Skin epidermis (tissue), 12 donors: ENCODE measurements at regions not wholly inside any gene's neighbourhood (a gene's known extent, or its start where the extent isn't known, plus 50 kb on each side); places are given as distances from the start of the nearest gene placed in this dataset.
A peak's percentile ranks its signal among the peaks of the same experiment; 100 is the strongest.

Source experiments
- H3K27ac ChIP-seq, 21 experiments: fragments of 200-600 bp; sonication (generic) in 11 of 21; one replicate each; pipeline ENCODE4 v1.5.0; 2020; ENCODE audit warnings: mild to moderate bottlenecking in 3 of 21, inconsistent platforms in 2 of 21, moderate library complexity in 2 of 21
- H3K4me3 ChIP-seq, 7 experiments: fragments of 200-600 bp; sonication (generic) in 2 of 7; one replicate each; pipeline ENCODE4 v1.5.0; 2020; ENCODE audit warnings: inconsistent platforms in 2 of 7, mild to moderate bottlenecking in 2 of 7, moderate library complexity in 1 of 7

DNA sequence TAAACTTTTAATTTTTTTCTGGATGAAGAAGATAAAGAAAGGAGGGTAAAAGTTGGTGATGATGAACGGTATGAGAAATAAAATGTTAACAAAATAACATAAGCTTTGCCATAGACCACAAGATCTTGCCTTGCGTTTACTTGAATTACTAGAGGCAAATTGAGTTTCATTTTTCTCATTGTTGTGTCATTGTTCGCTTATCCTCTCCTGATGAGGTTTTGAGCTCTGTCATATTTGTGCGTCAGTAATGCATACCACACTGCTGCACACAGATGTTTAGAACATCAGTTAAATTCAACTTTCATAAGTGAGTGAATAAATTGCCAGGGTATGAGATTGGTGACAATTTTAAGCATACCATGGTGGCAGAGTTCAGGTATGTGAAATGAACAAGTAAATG is 843.6 kb downstream of the SUCLG1 start:
- Histone ChIP-seq H3K27ac (no peak overlapping the region), H3K4me3 (no peak overlapping the region)

DNA sequence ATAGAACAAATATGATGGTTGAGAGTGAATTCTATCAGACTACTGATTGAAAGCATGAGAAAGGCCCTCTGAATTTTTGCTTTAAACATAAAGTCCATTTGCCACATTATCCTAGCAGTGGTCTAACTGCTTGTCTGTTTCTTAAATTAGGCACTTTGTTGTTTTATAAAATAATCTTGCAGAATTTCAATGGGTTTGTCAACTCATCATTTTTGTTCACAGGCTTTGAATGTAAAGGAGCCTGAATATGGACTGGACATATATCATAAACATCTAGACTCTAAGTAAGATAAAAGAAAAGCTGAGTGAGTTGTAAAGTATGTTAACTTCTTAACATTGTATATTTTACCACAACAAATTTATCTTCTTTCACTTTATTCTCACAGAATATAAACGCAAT is 845.9 kb downstream of the SUCLG1 start:
- Histone ChIP-seq H3K27ac (no peak overlapping the region), H3K4me3 (no peak overlapping the region)

DNA sequence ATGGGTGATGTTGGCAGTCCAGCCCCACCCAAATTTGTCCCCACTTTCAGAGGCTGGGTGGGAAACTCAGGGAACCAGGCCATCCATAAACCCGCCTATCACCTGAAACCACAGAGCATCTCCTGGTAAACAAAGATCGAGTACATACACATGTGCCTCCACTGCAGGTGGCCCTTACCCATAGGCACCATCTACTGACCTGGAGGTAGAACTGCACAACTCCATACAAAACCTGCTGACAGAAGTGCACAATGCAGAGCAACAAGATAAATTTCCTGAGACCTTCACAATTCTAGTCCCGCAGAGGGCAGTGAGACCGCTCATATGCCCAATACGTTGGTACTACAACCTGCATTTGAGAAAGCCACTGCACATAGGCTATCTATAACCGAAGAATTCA is 856.3 kb downstream of the SUCLG1 start:
- no peak overlapping the region for H3K27ac ChIP-seq
- H3K4me3 ChIP-seq, result no peak overlapping the region

DNA sequence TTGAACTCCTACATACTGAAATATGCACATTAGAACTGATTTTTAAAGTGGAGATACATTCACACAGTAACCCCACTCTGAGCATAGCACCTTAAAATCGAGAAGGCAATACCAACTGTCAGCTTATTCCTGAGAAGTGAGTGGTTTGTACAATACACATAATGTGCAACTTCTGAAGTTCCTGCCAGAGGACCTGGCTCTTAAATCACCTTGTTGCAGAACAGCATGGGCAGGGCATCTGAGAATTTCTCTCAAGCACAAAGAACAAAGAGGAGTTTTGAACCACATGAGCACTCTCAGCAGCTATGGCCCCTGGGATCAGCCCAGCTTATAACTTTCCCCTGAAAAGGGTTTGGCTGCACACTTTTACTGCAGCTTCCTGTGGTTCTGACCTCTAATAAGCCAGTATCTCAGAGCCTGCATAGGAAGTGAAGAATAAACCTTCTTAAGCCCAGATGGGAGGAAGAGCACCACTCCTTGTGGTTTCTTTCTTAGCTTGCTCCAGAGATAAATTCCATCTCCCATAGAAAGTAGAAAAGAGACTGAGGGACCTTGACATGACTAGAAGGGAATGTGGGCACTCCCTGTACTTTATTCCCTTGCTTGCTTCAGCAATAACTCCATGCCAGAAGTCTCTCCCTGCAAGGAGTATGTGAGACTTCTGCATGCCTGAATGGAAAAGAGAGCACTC is 862.3 kb downstream of the SUCLG1 start:
- Histone ChIP-seq H3K4me3 (no peak overlapping the region), H3K27ac (no peak overlapping the region)

DNA sequence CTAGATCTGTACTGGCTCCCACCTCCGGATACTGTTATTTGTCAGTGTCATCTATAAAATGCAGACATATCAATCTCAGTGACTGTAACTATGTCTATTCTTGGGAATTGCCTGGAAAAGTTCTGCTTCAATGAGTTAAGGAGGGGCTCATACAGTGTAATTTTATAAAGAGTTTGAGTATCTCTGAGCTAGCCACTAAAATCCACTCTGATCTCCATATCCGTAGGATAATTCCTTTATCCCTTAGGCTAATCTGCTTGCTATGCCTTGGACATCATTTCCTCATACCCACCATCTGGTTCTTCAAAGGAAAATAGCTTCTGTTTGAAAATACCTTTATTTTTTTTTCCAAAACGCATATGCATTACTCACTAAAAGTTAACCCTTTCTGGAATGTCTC is 863.2 kb downstream of the SUCLG1 start:
- H3K27ac ChIP-seq, result peak overlapping the region in 2 of 21 experiments; percentile 11 to 17
- no peak overlapping the region for H3K4me3 ChIP-seq

DNA sequence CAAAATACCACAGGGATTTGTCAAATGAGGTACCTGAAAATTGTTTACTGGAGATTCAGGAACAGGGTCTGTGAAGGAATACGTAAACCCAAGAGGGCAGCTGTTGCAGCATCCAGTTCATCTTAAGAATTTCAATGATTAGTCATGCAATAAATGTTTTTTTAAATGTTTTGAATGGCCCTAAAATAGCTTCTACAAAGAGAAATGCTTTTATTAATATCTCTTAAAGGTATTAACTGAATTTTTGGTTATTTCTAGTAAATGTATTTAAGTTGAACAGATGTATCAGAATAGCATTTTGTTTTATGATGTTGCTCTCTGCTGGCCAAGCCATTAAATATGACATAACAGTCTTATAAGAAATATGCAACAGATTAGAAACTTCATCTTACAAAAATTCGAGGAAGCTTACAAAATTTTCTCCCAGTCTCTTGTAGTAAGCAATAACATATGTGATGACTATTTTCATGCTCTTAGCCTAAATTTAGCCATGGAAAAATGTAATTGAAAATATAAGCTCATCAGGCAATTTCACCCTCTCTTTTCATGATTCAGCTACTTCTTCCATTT is 863.9 kb downstream of the SUCLG1 start:
- Histone ChIP-seq H3K27ac (peak overlapping the region in 4 of 21 experiments; percentile 4 to 23 (median 20)), H3K4me3 (no peak overlapping the region)

DNA sequence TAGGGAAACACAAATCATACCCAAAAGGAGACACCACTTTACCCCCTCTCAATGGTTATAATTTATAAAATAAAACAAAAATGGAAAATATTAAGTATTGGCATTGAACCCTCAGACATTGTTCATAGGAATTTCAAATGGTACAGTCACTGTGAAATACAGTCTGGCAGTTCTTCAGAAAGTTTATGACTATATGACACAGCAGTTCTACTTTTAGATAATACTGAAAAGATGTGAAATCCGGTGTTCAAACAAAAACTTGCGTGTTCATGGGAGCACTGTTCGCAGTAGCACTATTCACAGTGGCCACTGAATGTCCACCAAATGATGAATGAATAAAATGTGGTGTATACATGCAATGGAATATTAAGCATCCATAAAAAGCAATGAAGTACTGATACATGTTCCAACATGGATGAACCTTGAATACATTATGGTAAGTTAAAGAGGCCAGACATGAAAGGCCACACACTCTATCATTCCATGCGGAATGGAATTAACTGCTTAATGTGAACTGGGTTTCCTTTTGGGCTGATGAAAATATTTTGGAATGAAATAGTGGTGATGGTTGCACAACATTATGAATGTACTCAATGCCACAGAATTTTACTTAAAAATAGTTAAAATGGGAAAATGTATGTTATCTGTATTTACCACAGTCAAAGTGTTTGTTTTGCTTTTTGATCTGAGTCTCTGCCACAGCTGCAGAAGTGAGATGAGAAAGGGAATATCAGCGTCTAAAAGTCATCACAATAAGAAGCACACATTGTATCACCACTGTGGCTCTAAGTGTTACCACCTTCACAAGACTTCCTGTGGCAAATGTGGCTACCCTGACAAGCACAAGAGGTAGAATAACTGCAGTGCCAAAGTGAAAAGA is 864.6 kb downstream of the SUCLG1 start:
- H3K27ac ChIP-seq, result peak overlapping the region in 3 of 21 experiments; percentile 4 to 23 (median 23)
- H3K4me3 ChIP-seq, result no peak overlapping the region

DNA sequence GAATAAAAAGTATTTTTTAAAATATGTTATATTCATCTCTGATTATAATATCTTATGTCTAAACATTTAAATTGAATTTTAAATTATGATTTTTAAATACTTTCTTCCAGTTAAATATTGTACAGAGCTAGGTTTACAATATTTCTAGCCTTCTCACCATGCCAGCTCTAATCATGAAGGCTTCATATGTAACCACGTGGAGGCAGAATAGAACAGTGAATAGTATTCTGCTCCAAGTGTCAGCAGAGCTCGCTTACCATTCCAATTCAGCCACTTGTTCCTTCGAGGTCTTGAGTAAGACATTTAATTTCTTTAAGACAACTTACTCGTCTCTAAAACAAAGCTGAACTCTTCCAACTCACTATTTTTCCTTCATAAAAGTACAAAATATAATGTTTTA is 871.8 kb downstream of the SUCLG1 start:
- no peak overlapping the region for H3K4me3 ChIP-seq
- no peak overlapping the region for H3K27ac ChIP-seq

DNA sequence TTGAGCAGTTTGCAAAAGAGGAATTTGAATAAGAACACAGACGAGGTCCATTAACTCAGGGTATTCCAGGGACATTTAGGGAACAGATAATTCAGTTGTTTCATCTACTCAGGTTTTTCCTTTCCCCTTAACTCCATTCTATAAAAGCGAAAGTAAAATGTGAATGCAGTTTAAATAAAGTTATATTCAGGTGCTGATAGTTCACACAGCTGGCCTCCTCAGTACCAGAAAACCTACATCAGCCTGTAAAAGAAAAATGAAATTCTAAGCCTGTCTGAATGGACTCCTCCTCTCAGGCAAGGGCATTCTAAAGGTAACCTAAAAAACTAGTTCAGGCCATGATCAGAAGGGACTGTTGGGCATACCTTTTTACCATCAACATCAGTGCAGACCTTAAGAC is 873.8 kb downstream of the SUCLG1 start:
- H3K4me3 ChIP-seq, result no peak overlapping the region

DNA sequence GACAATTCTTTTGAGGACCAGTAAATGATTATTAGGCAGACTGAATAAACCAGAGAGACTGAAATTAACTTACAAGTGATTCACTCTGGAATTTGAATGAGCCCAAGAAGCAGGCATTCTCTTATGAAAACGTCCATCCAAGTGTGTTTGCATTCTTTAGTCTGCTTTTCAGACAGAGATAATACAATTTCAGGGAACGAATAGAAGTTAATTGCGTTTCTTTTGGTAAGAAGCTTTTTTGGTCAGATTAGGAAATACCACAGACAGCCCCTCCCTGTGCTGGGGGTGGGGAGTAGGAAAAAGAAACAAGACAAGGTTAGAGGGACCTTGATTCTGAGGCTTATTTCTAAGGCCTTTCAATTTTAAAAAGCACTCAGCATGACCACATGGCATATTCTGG is 874.4 kb downstream of the SUCLG1 start:
- Histone ChIP-seq H3K4me3 (no peak overlapping the region), H3K27ac (no peak overlapping the region)

More for the DNA sequence above, 873.8 kb downstream of the SUCLG1 start:
- H3K27ac ChIP-seq, result no peak overlapping the region

DNA sequence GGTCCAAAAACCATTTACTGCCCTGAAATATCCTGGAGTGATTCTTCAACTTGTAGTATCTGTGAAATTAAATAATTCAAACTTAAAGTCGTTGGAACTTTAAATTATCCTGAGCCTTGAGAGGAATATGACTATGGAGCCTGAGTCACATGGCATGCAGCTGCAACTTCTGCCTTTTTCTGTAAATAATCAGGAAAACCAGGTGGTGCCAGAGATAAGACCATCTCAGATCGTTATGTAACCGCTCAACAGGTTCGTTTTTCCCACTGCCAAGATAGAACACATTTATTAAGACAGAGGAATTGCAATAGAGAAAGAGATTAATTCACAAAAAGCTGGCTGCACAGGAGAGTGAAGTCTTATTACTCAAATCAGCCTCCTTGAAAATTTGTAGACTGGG is 876.5 kb downstream of the SUCLG1 start:
- Histone ChIP-seq H3K4me3 (no peak overlapping the region), H3K27ac (no peak overlapping the region)

DNA sequence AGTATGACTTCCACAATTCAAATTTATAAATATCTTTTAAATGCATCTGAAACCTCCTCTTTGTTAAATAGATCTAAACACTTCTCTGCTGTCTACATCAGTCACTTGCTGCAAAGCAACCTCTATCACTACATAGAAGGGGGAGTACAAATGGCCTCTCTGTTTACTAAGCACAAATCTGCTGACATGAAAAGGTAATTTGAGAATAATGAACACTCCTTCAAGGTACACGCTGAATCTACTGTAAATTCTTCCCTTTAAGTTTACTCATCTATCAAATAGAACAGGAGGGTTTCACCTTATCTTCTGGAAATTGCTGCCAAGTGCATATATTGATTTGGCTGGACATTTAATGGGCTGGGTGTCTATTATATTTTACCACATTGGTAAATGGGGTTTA is 879.6 kb downstream of the SUCLG1 start:
- Histone ChIP-seq H3K27ac (no peak overlapping the region), H3K4me3 (no peak overlapping the region)

DNA sequence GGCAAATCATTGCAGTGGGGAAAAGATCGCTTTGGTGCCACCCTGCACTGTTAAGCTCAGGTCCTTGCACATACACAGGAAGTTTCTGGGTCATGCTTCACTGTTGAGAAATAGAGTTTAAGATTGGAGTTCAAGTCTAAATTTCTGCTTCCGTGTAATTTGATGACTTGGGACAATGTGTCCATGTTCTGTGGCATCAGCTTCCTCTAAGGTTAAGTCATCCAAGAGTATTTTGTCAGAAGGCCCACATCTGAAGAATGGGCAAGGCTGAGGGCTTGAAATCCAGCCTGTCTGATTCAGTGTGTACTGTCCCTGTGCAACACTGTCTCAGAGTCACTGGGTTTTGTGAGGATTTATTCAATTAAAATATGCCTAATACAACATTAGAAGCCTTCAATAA is 880.7 kb downstream of the SUCLG1 start:
- Histone ChIP-seq H3K27ac (no peak overlapping the region), H3K4me3 (no peak overlapping the region)

DNA sequence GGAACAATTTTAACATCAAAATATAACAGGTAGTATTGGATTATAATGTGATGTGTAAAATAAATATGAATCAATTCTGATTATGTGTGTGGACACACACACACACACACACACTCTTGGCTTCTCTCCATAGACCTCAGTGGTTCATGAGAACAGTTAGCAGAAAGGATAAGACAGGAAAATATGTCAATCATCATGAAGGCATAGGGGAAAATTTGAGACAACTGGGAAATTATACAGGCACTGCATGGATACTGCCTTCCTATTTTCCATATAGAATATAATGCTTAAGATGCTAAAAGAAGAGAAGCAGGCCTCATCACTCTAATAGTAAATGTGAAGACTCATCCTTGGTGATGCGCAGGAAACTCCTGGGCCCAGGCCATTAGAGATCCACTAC is 884.5 kb downstream of the SUCLG1 start:
- no peak overlapping the region for H3K4me3 ChIP-seq
- H3K27ac ChIP-seq, result no peak overlapping the region

DNA sequence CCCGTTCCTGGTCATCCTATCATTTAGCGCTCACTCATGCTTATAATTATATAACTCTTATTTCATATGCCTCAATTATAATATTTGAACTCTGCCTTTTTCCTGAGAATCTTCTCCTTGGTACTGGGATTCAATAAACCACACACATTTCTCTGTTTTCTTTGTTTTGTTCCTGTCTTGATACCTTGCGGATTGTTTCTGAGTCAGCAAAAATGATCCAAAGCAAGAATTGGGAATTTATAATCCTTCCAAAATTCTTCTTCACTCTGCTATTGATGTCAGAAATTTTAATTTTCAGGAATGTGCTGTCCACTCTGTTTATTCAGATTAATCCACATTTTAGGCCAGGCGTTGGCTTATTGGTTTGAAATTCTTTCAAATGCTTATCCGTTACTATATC is 886.0 kb downstream of the SUCLG1 start:
- no peak overlapping the region for H3K4me3 ChIP-seq
- no peak overlapping the region for H3K27ac ChIP-seq

DNA sequence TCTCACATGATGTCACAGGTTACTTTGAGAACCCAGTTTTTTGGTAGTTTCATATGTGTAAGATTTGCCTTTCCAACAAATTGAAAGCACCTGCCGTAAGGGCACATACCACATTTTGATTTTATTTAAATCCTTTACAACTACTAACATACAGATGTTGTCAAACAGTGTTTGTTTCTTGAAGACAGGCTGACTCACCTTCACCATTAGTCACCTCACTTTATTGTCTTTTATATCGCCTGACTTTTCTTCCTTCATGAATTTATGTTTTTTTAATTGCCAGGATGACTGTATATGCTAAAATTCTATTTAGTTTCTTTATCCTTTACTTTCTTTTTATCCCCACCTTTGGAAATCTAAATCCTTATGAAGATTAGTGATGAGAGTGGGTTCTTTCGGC is 886.7 kb downstream of the SUCLG1 start:
- Histone ChIP-seq H3K4me3 (no peak overlapping the region), H3K27ac (no peak overlapping the region)

DNA sequence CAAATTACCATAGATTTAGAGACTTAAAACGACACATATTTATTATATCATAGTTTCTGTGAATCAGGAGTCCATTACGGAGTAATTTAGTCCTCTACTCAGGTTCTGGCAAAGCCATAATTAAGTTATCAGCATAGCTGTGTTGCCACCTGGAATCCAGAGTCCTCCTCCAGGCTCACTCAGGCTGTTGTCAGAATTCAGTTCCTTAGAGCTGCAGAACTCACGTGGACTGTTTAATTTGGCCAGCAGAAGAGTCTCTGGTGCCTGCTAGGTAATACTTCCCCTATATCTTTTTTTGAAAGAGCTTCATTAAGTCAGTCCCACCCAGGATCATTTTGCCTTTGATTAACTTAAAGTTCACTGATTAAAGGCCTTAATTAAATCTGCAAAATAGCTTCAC is 891.5 kb downstream of the SUCLG1 start:
- Histone ChIP-seq H3K4me3 (no peak overlapping the region), H3K27ac (no peak overlapping the region)

DNA sequence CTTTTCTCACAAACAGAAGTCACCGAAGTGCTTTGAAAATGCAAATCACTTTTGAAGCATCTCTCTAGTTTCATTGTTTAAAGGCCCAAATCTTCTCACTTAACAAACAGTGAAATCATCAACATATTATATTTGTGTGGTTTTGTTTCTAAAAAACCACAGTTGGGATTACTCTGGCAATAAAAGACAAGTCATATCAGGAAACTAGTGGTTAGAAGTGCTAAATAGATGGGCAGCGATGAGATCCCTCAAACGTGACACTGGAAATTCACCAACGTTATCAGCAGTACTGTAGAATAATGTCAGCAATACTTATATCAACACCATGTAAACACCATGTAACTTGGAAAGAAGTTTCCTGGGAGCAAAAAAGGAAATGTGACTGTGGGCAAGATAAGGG is 893.5 kb downstream of the SUCLG1 start:
- Histone ChIP-seq H3K27ac (no peak overlapping the region), H3K4me3 (no peak overlapping the region)

DNA sequence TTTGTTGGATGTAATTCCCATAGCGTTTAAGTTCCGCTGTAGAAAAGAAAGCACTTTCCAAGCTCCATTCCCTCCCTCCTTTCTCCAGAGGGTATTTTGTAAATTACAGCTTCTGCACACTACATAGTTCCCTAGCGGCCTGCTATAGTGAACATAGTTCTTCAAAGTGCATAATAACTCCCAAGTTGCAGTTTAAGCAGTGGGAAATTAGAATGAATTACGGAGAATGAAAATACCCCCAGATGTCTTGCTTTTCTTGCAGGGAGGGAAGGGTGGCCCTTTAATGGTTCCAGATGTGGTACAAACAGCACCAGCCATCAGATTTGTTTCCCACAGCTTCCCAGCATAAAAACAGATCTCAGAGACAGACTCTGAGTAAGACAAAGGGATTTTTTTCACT is 893.9 kb downstream of the SUCLG1 start:
- Histone ChIP-seq H3K27ac (no peak overlapping the region), H3K4me3 (no peak overlapping the region)

DNA sequence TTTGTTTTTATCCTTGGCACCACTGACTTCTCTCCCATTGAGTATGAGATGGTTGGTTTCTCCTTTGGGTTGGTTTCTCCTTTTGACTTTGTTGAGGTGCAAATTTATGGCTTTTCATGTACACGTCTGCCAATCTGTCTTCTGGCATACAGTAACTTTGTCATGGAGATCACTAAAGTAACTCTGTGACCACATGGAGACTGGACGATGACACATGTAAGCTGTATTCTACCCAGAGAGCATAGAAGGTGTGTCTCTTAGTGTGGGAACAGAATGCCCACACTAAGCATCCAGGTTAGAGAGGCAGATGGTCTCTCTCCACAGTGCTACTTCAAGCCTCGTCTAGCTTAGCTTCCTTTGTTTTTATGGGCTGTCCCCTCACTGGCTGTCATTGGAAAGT is 897.5 kb downstream of the SUCLG1 start:
- no peak overlapping the region for H3K27ac ChIP-seq
- H3K4me3 ChIP-seq, result no peak overlapping the region

DNA sequence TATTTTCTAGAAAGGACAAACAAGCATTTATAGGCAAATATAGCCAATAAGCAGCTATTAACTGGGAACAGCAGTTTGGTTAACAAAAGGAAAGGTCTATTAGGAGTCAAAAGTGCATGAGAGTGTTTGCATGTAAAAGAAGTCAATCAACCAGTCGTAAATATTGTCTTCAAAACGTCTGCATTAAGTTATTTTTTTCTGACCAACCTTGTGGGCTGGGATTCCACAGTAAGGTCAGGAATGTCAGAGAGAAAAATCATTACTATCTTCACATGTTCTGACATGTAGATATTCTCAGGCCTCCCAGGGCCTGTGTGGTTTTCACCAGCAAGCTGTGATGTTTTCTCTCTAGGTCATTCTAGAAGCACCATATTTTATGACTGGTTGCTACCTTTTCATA is 922.5 kb downstream of the SUCLG1 start:
- Histone ChIP-seq H3K4me3 (no peak overlapping the region), H3K27ac (no peak overlapping the region)
